Hepatic stellate cell (primary cell): ENCODE measurements at regions not wholly inside any gene's neighbourhood (a gene's known extent, or its start where the extent isn't known, plus 50 kb on each side); places are given as distances from the start of the nearest gene placed in this dataset.
A peak's percentile ranks its signal among the peaks of the same experiment; 100 is the strongest.

Source experiments
- DNase-seq: peaks from one replicate; pipeline ENCODE4 v3.0.0; 2011; ENCODE audit warnings: low spot score

DNA sequence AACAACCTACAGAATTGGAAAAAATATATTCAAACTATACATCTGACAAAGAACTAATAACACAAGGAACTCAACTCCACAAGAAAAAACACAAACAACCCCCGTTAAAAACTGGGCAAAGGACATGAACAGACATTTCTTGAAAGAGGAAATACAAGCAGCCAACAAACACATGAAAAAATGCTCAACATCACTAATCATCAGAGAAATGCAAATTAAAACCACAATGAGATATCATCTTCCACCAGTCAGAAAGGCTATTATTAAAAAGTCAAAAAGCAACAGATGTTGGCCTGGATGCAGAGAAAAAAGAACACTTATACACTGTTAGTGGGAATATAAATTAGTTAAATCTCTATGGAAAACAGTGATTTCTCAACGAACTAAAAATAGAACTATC, 82.6 kb upstream of the CCDC91 start:
- DNase-seq: no peak

- no peak for DNase-seq
Measured at GRCh38 chr12:28108599-28108998, 81.7 kb upstream of the CCDC91 start.

DNA sequence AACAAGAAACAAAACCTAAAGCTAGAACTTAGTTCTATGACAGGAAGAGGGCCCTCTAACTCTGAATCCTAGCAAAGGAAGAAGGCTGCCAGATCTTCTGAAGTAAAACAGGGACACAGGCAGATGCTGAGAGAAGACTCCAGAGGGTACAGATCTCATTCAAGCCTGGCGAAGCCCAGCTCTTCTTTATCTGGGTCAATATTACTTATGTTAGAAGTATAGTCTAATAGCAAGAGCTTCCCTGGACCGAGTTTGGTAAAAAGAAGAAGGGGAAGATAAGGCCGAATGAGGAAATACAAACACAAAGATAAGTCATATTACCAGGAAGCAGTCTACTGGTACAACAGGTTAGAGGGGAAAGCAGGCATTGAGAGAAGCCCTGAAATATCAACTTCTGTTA, 79.9 kb upstream of the CCDC91 start:
- no peak for DNase-seq

GRCh38 chr12:28114488-28114887, 75.8 kb upstream of the CCDC91 start:
- no peak for DNase-seq

DNA sequence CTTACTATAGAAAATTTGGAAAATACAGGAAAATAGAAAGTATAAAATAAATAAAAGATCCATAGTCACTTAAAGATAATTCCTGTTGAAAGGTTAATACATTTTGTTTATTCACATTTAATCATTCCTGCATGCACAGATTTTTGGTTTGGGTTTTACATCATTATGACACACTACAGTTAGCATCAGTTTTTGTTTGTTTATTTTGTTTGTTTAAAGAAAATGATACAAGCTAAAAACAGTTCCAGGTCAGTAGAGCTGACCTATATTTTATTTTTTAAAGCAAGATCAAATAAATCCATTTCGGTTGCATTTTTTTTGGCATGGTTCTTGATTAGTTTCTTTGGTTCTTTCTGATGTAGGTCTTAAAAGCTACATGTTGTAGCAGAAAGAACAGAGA, 68.8 kb upstream of the CCDC91 start:
- DNase-seq: no peak

GRCh38 chr12:28121899-28122655, 68.2 kb upstream of the CCDC91 start:
- no peak for DNase-seq

GRCh38 chr12:28122756-28123155, 67.5 kb upstream of the CCDC91 start:
- no peak for DNase-seq

GRCh38 chr12:28127455-28127854, 62.8 kb upstream of the CCDC91 start:
- DNase-seq: no peak

- no peak for DNase-seq
Measured at GRCh38 chr12:28129031-28129430, 61.2 kb upstream of the CCDC91 start.

DNA sequence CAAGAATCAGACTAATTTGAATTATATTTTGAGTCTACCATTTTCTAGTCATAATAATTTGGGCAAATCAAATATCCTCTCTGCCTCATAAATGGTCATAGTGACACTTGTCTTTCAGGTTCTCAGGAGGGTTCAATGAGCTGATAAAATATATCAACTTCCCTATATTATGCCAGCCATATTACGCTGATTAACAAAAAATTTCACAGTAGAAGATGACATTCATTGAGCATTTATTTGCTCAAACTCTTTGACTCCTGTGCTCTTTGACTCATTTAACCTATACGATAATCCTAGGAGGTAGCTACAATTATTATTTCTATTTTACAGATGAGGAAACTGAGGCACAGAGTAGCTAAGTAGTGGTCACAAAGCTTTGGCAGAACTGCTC, 60.0 kb upstream of the CCDC91 start:
- no peak for DNase-seq

GRCh38 chr12:28130625-28131598, 59.3 kb upstream of the CCDC91 start:
- DNase-seq: peak; percentile 51

- no peak for DNase-seq
Measured at GRCh38 chr12:28132398-28132797, 57.9 kb upstream of the CCDC91 start.

GRCh38 chr12:28135801-28136439, 54.3 kb upstream of the CCDC91 start:
- no peak for DNase-seq

GRCh38 chr12:28137414-28137813, 52.8 kb upstream of the CCDC91 start:
- DNase-seq: no peak

DNA sequence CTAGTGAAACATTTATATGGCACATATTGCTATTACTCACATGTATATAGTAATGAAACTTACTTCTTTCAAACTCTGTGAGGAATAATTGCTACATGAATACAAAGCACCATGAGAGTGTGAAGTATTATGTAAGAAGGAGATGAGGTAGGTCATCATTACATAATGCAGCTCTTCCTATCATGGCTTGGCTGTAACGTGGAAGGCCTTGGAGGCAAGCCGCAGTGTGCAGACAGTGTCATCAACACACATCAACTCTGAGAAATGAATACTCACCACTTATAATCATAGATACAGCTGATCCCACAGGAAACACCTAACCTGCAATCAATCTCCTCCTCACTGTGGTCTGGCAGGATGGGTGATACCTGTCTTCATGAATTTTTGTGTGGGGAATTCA, 49.9 kb upstream of the CCDC91 start:
- no peak for DNase-seq
